SH-SY5Y (cell line): ENCODE measurements at regions not wholly inside any gene's neighbourhood (a gene's known extent, or its start where the extent isn't known, plus 50 kb on each side); places are given as distances from the start of the nearest gene placed in this dataset.

ENCODE experiments used
- GATA2 ChIP-seq: IDR thresholded peaks from 2 replicates; pipeline ENCODE4 v1.6.1; 2011; ENCODE audit warnings: mild to moderate bottlenecking, low read depth, low read length
- GATA3 ChIP-seq: IDR thresholded peaks from 2 replicates; pipeline ENCODE4 v1.6.1; 2011; ENCODE audit warnings: low read depth, mild to moderate bottlenecking, low read length, moderate library complexity

DNA sequence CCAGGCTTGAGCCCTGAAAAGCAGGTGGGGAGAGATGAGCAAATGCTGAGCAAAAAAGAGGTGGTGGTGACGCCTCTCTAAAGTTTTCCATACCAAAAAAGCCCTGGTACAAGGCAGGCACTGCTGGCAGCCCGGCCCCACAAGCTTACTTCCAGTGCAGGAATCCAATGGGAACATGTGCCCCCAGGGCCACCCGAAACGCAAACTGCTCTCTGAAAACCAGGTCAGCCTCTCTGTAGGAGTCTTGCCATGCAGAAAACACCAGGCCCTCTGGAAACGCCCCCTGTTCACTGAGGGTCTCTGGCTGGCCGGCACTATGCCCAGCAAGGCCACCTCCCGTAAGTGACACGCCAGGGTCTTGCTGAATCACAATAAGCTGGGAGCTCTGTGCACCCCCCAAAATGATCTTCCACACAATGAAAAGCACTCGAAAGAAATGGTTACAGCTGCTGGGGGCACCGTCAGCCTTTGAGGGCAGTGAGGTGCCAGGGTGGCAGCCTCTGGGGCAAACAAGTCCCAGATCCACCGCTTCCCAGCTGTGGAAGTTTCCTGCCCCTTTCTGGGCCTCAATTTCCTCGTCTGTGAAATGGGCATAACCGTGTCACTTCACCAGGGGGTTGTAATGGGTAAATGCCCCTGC is 170.5 kb downstream of the TOMM20 start:
- TF ChIP-seq GATA2 (no peak), GATA3 (no peak)

DNA sequence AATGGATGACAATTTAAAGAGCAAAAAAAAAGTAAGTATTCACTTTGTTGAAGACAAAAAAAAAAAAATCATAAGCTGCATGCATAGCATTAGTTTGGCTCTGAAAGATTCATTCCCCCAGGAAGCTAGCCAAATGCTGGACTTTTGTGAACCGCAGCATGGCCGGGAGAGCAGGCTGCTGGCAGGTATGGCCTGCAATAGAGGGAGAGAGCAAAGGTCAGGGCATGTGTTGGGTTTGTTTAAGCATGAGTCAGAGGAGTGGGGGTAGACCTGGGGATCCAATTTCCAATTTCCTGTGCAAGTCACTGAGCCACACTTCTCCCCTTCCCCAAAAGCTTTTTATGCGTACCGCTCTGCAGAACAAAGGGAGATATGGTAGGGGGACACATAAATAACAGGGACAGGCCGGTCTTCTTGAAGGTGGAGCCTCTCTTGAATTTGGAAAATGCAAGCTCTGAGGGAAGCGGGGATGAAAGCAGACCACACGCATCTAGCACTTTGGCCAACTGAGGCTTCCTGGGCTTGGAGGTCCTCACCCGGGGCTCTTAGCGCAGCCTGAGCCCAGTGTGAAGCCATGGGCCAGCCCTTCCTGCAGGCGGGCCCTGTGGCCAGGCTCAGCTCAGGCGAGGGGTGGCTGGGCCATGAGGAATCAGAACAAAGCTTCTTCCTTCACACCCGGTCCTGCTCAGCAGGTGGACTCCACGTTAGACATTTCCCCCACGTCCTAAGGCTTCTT is 171.1 kb downstream of the TOMM20 start:
- no peak for TF ChIP-seq GATA2
- no peak for TF ChIP-seq GATA3

DNA sequence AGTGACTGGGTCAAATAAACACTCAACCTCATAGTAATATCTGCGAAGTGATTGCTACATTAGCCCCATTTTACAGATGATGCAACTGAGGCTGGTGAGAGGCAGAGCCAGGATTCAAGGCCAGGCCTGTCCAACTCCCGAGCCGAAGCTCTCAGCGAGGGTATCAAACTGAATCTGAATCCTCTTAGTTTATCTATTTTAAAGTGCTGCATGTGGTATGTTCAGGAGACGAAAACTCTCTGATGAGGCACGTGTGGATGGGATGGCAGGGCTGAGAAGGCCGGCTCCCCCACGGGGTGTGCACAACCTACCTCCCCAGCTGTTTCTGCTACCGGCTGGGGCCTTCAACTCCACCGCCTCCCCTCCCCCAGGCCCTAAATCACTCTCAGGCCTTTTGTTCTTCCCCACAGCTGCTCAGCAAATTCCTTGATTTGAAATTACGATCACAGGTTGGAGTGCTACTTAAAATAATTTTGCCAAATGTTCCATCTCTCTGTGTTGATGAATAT is 171.8 kb downstream of the TOMM20 start:
- no peak for TF ChIP-seq GATA2
- TF ChIP-seq GATA3, result no peak

DNA sequence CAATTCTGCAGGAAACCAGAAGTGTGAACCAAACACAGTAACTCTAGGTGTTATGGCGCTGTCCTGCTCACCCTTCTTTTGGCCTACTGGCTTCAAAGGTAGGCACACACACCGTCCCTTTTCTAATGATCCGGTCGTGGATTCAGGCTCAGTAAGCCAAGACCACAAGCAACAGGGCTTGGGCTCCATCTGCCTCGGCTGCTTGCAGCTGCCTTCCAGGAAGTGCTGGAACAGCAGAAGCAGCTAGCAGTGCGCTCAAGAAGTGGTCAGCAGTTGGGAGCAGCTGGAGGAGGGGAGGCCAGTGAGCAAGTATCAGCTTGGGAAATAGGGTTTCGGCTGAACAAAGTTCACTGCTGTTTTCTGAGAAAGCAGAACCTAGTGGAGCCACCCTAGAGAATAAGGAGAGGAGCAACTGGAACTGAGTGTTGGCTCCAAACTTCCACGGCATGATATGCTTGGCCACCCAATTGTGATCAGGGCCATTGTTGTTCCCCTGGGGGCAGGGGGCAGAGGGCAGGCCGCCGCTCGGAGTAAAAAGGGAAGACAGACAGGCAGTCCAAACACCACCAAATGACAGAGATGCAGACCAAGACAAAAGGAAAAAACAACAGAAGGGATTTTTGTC is 173.4 kb downstream of the TOMM20 start:
- no peak for TF ChIP-seq GATA3
- TF ChIP-seq GATA2, result no peak

DNA sequence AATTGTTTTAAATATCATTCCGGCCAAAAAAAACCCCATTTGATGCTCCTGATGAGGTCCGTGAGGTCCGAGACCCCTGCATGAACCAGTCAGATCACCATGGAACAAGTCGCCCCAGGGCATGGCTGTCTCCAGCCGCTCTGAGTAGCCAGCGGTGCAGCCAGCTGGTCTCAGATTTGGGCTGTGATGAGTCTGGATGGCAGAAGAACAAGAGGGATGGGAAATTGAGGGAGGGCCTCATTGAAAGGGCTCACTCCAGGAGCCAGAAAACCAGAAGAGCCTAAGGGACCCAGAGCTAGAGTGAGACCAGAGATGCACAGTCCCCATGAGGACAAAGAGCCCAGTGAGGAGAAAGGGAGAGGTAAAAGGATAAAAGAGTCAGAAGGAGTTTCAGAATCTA is 174.0 kb downstream of the TOMM20 start:
- TF ChIP-seq GATA3 (no peak), GATA2 (no peak)

DNA sequence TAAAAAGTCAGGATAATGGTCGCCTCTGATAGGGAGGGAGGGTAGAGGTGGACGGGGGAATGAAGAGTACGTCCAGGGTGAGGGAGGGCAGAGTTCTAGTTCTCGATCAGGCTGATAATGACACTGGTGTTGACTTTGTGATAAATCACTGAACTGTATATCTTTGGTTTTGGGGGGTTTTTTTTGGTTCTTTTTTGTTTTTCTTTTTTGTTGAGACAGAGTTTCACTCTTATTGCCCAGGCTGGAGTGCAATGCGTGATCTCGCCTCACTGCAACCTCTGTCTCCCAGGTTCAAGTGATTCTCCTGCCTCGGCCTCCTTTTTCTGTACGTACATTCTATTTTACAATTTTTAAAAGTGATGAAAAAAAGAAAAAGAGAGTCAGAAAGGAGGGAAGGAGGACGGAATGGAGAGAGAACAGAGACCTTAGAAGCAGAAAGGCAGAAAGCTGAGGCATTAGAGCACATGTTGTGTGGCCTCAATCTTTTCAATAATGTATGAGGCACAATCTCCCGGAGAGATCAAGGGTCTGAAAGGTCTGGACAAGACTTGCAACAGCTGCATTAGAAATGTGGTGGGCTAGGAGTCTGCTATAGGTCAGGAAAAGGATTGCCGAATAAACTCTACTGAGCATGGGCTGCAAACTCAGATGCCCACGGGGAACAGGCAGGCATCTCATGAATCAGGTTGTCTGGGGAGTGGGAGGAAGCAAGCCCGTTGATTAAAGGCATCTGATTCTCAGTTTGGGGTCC is 174.8 kb downstream of the TOMM20 start:
- no peak for TF ChIP-seq GATA2
- no peak for TF ChIP-seq GATA3

DNA sequence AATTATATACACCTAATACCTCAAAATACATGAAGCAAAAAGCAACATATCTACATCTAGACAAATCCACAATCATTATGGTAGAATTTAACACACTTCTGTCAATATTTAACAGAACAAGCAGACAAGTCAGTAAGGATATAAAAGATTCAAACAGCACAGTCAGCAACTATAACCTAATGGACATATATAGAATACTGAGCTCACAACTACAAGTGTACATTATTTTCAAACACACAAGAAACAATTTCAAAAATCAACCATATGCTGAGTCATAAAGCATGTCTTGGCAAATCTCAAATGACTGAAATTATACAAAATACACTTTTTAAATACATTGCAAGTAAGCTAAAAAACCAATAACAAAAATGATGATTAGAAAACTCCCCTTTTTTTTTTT is 178.0 kb downstream of the TOMM20 start:
- TF ChIP-seq GATA2, result no peak
- no peak for TF ChIP-seq GATA3

DNA sequence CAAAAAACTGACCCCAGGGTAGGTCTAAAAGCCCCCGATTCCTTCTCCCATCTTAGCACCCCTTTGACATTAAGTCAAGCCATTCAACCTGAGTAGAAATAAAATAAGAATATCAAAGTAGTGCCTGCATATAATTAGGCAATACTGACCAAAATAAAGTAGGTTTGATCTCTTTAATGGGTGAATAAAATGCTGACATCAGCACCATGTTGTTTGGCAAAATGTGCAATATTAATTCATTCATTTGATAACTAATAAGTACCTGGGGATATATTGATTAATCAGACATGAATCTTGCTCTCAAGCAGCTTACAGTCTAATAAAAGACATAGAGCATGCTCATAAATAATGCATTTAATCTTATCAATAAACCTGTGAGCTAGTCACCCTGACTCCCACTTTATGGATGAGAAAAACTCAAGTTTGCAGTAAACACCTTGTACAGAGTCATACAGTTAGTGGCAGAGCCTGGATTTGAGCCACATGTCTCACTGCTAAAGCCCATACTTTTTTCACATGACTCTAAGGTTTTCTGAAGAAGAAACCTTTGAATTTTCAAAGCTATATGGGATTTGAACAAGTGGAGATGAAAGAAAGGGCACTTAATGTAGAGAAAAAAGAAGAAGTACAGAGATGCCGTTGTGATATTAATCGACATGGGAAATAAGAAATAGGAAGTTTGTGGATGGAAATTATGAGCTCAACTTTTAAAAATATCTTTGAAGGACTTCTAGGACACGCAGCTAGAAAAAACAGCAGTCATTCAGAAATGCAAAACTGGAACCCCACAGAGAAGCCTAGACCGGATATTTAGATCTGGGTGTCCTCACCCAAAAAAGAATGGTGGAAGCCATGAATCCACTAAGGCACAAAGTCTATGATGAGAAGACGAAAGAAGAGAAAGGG is 183.9 kb downstream of the TOMM20 start:
- TF ChIP-seq GATA3 (no peak), GATA2 (no peak)

DNA sequence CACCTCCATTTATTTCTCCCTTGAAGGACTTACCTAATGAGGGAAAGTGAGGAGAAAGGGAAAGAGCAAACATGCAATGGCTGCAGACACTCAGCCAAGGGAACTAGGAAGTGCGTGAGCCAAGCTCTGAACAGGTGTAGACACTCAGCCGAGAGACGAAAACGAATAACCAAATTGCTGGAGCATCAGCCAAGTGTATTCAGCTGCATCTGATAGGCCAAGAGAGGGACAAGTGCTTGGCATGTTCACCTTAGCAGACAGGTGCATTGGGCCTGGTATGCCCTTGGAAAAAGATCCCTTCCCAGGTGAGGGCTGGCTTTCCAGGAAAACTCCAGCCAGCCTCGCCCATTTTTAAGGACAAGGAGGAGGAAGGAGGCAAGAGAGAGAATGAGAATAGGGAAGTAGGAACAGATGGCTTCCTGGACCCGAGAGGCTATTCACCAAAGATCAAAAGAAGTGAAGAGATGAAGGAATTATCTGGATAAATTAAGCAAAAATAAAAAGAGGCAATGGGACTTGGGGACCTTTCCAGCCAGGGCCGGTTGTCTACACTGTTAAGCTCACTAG is 184.7 kb downstream of the TOMM20 start:
- TF ChIP-seq GATA3 (no peak), GATA2 (no peak)

DNA sequence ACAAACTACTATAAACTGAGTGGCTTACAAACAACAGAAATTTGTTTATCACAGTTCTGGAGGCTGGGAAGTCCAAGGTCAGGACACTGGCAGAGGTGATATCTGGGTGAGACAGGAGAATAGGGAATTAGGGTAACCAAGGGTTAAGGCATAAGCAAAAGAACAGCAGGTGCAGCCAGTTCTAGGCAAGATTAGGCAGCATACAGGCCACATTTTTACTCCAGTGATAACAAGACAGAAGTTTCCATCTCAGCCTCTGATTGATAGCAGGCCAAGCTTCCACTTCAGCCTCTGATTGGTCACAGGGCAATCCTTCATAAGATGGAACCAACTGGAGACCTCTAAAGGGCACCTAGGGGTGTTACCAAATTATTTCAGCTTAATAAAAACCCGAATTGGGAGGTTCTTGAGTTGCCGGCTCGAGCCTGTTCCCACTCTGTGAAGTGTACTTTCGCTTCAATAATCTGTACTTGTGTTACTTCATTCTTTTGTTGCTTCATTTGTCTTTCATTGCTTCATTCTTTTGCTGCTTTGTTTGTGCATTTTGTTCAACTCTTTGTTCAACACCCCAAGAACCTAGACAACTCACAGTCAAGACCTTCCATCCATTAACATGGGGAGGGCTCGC is 185.6 kb downstream of the TOMM20 start:
- TF ChIP-seq GATA2, result no peak
- no peak for TF ChIP-seq GATA3

DNA sequence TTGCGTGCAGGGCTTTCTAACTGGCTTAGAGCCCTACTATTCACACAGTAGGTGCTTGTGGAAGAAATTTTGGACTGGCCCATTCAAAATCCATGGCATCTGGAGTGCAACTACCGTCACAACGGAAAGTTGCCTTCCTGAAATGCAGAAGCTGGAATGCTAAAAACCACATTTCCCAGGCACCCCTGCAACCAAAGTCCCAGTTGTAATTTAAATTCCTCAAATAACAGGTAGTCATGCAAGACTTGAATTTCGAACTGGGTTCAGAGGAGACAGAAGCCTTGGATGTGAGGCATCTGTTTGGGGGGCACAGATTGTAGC is 186.7 kb downstream of the TOMM20 start:
- TF ChIP-seq GATA2 (no peak), GATA3 (no peak)

DNA sequence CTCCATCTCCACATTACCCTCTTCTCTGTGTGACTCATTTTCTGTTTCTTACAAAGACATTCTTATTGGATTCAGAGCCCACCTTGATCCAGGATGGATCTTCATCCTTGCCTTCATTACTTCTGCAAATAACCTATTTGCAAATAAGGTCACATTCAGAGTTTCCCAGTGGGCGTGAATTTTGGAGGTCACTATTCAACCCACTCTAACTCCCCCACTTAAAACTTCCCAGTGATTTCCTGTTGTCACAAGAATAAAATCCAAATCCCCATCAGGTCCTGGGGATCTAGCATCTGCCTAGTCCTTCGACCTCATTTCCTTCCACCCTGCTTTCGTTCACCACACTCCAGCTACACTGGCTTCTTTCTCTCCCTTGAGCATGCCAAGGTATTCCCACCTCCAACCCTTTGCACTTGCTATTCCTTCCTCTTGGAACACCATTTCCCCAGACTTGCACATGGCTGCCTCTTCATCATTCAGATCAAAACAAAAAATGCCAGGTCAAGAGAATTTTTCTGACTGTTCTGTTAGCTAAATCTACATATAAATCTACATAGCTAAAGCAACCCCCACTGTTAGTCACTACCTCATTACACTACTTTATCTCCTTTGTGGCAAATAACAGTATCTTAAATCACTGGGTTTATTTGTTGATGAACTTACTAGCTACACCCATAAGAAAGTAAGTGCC is 187.2 kb downstream of the TOMM20 start:
- TF ChIP-seq GATA3, result no peak
- no peak for TF ChIP-seq GATA2
